Renal cortical epithelial cell (primary cell): ENCODE measurements at regions not wholly inside any gene's neighbourhood (a gene's known extent, or its start where the extent isn't known, plus 50 kb on each side); places are given as distances from the start of the nearest gene placed in this dataset.

Experiments used
- DNase-seq: peaks from one replicate; pipeline ENCODE4 v3.0.0-alpha.2; 2011; ENCODE audit warnings: low read depth

DNA sequence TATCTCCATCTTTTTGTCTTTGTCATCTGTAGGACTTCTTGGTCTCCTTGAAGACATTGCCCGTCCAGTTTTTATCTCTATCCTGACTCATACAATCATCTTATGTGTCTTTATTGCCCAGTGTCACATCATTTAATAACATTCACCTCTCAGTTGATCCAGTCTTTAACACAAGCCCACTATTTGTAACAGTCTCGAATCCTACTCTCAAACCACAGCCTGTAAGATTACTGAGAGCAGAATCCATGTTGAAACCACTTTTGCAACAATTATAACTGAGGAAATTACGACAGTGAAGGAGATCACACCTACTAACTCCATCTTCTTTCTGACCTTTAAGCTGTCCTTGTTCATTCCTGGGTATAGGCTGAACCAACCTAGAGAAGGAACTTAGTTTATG, 1206.0 kb upstream of the ZEB2 start:
- DNase-seq, result no peak

DNA sequence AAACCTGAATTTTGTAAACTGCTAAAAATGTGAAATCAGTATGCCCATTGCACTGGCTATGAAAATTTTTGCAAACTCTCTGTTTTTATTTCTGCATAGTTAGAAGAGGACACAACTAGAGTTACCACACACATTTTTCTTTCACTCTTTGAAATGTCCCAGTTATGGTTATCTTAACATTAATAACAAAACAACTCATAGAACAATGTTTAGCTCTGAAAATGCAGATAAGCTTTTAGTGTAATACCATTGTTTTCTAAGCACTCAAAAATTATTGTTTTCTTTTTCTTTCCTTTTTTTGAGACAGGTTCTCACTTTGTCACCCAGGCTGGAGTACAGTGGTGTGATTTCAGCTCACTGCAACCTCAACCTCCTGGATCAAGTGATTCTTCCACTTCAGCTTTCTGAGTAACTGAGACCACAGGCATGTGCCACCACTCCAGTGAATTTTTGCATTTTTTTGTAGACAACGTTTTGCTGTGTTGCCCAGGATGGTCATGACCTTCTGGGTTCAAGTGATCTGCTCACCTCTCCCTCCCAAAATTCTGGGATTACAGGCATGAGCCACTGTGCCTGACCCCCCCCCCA, 1204.5 kb upstream of the ZEB2 start:
- peak; percentile 36 for DNase-seq

DNA sequence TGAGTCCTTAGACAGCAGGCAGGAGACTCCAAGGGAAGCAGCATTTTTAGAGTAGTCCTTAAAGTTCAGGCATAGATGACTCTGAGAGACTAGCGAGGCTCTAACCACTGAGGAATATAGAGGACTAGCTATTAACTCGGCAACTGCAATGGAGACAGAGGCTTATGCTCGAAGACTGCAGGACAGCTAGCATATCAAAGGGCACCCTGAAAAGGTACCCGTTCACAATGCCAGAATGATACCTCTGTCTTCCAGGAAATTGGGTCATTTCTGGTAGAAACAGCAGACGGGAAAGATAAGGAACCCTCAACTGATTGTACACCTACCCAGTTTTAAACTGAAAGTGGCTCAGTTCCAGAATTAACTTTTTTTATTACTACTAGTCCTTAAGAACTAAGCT, 1204.0 kb upstream of the ZEB2 start:
- DNase-seq, result no peak

DNA sequence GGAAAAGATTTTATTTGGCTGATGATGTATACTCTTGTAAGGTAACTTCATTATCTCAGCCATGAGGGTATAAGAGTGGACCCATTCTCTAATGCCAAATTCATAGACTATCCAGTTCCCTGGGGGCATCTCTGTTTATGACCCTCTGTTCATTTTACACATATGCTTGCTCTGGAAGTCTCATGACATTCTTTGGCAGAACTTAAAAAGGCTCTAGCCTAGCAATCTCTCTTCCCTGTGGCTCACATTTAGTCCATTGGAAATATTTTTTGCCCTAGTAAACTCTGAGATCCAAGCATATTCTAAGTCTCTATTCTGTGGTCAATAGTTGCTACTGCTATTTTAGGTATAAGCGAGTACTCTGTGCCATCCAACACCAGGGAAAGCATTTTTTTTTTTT, 1201.8 kb upstream of the ZEB2 start:
- DNase-seq, result no peak

DNA sequence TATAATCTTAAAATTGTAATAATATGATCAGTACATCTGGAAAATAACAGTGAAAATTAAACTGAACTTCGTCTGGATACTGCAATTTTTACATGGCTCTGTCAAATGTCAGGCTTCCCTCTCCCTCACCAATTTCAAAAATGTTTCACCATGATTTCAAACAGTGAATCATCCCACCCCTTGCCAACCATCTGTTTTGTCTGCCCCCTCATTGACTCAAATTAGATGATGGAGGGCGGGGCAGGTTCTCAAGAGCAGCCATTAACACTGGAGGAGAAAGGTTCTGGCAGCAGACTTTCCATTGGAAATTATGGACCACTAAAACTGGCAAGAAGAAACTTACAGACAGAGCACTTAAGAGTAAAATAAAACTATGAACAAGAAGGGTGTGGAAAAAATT, 1195.7 kb upstream of the ZEB2 start:
- DNase-seq, result no peak

DNA sequence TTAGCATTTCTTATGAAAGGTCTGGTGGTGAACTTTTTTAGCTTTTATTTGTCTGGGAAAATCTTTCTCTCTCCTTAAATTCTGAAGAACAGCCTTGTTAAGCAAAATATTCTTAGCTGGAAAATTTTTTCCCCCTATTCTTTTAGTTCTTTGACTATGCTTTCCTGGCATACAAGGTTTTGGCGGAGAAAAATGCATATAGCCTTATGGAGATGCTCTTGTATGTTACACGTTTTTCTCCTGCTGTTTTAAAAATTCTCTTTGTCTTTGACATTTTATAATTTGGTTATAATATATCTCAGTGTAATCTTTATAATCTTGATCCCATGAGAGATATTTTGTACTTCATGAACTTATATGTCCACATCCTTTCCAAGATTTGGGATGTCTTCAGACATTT, 1190.4 kb upstream of the ZEB2 start:
- no peak for DNase-seq

DNA sequence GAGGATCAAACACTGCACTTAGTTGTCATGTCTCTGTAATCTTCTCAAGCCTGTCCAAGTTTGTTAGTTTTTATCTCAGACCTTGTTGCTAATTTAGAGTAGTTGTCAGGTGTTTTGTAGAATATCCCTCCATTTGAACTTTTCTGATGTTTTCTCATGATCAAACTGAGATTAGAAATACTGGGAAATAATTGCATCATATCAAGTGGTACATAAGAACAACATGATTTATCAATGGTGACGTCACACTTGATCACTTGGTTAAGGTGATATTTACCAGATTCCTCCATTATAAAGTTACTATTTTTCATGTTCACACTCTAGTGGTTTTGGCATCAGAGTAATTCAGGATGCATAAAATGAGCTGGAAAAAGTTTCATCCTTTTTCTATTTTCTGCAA, 1182.4 kb upstream of the ZEB2 start:
- DNase-seq, result no peak

DNA sequence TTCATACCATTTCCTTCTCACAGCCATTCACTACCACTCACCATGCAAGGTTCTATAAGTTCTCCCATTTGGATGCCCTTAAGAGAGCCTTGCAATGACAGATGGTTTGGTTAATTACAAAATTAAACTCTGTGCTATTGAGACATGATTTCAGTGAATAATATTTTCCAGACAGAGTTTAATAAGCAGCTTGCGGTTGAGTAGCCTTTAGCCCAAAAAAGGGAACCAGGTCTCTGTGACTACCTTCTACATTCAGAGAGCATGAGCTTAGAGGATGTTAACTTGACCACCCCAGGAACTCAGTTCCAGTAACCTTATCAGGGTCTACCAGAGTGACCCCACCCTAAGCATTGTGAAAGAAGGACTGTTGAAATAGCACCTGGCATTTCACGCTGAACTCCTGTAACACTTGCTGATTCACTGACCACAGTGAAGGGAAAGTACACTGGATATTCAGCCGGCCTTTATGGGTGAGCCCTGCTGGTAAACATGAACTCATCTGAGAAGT, 1173.1 kb upstream of the ZEB2 start:
- DNase-seq, result peak; percentile 98

DNA sequence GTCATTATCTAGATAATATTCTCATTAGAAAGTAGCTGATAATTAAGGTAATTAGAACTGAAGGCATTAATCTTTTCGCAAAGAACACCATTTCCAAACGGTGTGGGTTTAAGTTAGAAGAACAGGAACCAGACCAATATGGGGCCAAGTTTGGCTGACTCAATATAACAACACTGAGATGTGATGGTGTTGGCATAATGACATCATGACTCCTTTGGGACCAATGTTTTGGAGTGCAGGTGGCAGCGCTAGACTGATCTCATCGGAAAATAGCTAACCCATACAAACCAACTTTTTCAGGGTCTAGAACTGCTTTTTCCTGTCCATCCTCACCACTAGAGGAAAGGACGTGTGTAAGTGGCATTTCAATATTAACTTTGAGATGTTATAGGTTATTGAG, 1171.7 kb upstream of the ZEB2 start:
- no peak for DNase-seq

DNA sequence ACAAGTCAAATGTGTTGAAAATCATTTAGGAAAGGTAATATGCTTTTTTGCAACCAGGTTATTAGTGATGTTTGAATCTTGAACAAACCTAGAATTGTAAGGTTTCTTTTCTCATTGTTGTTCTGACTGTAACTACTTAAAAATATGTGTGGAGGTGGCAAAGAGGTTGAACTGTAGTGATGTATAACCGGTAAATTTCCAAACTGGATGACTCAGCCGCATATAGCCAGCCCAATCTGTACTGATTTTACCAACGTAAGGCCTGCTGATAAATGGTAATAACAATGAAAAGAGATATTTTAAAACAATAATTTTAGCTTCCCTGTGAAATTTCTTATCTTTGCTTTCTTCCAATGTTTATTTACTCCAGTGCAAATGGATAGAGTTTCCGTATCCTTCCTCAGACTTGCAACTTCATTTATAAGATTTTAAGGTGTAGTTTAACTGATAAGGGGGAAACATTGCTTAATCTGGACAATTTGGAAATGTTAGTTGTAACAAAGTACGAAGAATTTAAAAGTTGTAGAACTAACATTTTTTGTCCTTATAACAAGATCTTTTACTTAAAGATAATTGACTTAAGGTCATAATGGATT, 1170.4 kb upstream of the ZEB2 start:
- DNase-seq, result peak; percentile 26

DNA sequence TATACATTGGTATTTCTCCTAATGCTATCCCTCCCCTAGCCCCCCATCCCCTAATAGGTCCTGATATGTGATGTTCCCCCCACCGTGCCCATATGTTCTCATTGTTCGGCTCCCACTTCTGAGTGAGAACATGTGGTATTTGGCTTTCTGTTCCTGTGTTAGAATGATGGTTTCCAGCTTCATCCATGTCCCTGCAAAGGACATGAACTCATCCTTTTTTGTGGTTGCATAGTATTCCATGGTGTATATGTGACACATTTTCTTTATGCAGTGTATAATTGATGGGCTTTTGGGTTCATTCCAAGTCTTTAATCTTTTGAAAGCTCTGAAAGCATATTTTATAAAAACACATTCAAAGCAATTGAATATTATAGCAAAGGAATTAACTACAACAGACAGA, 1169.4 kb upstream of the ZEB2 start:
- DNase-seq, result no peak

DNA sequence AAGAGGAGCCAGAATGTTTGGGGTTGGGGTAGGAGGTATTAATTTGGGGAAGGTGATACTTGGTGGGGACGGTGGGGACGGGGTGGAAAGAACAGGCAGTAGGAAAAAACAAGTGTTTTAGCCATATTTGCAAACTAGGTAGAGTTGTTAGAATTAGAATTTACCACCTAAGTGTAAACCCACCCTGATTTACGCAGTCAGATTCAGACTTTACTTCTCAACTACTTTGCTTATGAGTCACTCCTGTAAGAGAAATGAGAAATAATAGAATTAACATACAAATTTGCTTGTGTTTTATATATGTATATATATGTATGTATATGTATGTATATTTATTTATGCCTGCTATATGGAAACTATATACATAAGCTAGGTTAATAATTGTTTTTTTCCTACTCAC, 1168.2 kb upstream of the ZEB2 start:
- no peak for DNase-seq

DNA sequence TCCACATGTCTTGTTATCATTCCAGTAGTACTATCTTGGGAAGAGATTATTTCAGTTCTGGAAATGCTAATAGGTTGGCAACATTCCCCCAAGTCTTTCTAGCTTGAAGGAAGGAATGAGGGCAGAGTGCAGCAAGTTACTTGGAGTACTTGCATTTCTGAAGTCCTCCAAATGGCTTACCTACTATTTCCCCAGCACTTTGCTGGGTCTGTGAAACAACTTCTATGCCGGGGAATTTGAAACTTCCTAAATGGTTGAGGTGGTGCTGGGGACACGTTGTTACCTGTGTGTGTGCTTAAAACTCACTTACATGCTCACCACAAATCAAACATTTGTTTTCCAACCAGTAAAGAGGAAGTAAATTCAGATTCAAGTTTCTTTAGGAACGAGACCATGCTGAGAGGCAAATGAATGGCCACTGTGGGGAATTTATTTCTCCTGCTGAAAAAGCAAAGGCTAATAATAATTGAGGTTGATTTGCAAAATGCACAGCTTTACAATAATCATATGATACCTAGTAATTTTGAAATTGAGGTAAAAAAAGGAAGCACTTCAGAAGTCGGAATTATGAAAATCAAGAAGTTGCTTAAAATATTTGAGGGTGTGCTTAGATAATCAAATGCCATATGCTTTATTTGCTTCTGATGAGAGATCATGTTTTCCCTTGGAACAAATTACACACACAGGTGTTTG, 1167.7 kb upstream of the ZEB2 start:
- peak; percentile 83 for DNase-seq

DNA sequence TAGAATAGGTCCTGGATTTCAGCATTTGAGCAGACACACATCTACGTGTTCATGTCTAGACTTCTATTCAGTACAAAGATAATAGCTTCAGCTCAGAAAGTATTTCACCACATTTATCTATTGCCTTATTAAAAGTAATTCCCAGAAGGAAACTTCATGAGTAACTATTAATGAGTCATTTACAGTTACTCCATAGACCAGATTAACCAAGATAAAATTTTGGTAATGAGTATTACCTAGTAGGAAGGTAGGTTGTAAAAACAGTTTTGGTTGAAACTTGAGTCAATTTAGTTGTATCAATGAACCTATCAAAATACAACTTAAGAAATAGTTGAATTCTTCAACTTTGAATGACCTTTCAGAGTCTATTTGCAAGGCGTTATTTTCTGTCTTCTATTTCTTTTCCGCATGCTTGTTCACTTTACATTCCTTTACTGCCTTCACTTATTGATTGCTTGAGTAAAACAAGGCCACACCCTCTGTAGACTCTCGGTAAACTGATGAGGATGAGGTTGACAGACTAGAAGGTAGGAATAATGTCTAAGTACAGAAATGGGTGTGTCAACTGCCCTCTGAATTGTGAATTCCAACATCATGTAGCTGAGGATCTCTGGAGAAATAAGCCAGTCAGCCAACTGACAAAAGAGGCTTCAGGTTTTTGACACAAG, 1165.6 kb upstream of the ZEB2 start:
- DNase-seq, result peak; percentile 41

DNA sequence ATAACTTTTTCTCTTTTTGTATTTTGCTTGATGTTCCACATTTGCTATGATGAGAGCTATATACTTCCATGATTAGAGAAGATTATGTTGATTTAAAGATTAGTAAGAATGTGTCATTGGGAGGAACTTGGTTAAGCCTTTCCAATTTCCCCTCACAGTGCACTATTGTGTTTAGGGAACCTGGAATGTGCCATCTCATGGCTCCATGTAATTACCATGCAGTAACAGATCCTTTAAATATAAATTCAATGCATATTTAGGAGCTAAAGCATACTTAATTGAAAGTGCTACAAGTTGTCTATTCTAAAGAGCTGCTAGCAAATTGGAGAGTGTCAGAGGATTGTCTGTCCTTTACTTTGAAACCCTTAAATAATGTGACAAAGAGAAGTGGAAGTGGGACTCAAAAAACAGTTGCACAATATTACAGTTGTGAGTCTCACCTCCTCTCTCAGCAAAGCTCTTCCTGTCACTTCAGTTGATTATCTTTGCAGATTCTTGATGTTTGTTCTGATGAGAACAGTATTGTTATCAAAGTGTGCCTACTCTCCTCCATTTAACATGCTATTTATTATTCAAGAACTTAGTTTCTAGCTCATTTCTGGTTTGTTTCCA, 1162.7 kb upstream of the ZEB2 start:
- DNase-seq, result no peak

DNA sequence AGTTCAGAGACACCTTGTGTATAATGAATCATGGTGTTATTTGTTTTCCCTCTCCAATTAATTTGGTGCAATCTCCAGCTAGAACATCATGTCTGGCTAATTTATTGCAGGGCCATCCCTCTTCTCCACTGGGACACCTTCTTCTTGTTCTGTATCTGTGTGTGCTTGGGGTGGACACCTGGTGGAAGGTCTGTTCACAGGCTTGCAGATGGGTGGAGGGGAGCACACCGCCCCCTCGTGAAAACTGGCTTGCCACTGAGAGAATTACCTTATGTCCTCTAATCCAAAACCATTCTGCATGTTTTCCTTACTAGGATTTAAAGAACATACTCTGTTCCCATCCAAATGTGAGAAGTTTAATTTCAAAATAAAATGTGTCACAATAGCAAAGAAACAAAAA, 1160.4 kb upstream of the ZEB2 start:
- DNase-seq, result no peak

DNA sequence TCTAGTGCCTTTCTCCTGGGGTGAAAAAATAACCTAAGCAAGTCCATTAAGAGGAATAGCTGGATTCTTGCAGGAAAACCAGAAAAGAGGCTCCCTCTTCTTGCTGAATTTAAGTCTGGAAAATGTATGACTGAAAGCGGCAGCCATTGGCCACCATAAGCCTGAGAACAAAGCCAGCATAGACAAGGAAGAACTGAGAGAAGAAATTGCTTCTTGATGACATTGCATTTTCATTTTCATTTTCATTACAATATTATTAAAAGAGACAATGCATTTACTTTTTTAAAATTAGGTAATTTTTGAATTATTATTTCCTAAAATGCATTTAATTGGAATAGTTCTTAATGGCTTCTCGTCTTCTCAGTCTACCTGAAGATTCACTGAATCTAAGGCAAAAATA, 1157.5 kb upstream of the ZEB2 start:
- DNase-seq, result no peak

DNA sequence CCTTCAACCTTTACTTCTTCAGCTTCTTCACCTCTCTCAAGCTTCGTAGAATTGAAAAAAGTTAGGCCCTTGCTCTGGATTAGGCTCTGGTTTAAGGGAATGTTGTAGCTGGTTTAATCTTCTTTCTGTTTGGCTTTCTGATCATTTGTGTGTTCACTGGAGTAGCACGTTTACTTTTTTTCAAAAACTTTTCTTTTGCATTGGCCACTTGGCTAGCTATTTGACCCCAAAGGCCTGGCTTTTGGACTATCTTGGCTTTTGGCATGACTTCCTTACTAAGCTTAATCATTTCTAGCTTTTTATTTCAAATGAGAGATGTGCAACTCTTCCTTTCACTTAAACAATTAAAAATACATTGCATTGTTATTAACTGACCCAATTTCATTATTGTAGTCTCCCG, 1154.8 kb upstream of the ZEB2 start:
- peak; percentile 18 for DNase-seq

DNA sequence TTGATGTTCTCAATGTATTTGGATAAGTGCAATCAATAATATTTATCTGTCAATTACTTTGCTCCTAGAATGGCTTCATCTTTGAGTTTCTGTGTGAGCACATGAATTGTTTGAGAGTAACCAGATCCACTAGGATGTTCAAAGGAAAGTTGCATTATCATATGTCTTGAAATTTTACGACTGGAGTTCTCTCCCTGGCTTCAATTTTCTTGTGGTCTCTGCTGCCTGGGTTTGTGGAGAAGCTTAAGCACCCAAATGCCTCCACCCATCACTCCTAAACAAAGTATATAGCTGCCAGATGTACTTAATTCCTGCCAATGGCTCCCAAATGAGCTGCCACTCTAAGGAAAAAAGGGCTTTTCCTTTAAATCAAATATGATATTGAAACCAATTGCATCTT, 1149.4 kb upstream of the ZEB2 start:
- no peak for DNase-seq

DNA sequence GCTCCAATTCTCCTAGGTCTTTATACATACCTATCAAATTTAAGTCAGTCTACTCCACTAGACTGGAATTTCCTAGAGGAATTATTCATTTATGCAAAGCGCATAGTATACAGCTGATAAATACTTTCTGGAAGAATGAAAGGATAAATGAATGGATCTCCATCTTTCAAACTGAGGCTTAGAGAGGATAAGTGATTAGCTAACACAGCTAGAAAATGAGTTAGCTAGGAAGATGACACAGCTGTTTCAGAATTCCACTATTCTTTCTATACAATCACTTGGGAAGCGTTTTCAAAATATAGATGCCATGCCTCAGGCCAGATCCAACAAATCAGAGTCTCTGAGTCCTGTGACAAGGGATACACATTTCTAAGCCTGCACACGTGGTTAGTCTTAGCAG, 1146.6 kb upstream of the ZEB2 start:
- no peak for DNase-seq

DNA sequence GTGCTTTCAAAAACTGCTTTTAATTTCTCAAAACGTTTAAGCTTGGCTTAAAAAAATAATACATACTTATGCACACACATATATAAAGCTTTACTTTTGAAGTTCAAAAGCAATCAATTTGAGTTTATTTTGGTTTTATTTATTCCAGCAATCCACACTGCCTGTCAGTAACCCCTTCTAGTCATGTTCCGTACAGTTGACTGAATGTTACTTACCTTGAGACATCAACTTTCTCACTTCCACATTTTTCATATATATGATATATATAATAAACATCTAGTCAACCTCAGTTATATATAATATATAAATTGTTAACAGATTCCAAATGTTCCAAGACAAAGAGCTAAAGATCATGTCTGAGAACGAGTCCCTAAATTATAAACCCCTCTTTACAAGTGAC, 1137.3 kb upstream of the ZEB2 start:
- DNase-seq, result no peak

DNA sequence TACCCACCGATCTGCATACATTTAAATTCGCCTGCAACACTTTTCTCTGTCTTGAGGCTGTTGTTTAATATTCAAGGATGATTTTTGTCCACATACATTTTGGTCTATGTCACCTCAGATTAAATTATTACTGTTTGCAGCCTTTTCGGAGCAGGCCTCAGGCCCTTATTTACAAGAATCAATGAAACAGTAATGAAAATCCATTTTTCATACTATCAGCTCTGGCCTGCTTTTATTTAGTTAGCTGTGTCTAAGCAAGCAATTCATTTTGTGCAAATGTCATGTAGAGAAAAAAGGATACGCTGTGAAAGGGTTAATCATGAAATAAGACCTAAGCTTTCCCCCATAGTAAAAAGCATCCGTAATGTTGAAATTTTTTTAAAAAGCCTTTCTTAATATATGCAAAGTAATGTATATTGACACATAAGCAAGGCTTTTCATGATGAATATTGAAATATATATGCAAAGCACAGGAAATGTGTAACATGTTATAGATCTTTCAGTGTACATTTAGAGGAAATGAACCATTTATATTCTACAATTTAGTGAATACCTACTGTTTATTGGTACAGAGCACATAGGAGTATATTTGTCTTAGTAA, 1135.3 kb upstream of the ZEB2 start:
- no peak for DNase-seq
